Panc1 (cell line): ENCODE measurements at regions not wholly inside any gene's neighbourhood (a gene's known extent, or its start where the extent isn't known, plus 50 kb on each side); places are given as distances from the start of the nearest gene placed in this dataset.

Experiments
- POLR2AphosphoS5 ChIP-seq: IDR thresholded peaks from 2 replicates; pipeline ENCODE4 v1.6.1; 2012; ENCODE audit warnings: mild to moderate bottlenecking, low read depth, low read length, moderate library complexity
- TF ChIP-seq, protein P1 (sequence below): fragments of 450-650 bp; IDR thresholded peaks from 2 replicates; pipeline ENCODE4 v1.5.1; 2017; ENCODE audit warnings: mild to moderate bottlenecking

DNA sequence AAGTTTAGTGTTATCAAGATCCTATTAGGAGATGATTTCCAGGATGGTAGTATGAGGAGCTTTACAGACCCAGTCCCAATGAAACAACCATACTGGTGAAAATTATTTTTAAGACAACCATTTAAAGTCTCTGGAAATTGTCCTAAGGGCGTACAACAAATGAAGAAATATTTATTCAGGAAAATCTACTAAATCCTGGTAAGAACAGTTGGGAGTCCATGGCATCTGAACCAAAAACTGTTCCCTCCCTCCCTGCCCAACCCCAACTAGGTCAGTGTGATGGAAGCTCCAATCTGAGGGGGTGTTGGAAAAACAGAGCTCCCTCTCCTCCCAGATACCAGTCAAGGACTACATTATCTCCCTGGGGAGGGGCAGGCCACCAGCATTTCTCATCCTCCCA is 74.7 kb upstream of the MKLN1 start:
- TF ChIP-seq, protein P1, sequence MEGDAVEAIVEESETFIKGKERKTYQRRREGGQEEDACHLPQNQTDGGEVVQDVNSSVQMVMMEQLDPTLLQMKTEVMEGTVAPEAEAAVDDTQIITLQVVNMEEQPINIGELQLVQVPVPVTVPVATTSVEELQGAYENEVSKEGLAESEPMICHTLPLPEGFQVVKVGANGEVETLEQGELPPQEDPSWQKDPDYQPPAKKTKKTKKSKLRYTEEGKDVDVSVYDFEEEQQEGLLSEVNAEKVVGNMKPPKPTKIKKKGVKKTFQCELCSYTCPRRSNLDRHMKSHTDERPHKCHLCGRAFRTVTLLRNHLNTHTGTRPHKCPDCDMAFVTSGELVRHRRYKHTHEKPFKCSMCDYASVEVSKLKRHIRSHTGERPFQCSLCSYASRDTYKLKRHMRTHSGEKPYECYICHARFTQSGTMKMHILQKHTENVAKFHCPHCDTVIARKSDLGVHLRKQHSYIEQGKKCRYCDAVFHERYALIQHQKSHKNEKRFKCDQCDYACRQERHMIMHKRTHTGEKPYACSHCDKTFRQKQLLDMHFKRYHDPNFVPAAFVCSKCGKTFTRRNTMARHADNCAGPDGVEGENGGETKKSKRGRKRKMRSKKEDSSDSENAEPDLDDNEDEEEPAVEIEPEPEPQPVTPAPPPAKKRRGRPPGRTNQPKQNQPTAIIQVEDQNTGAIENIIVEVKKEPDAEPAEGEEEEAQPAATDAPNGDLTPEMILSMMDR = no peak
- TF ChIP-seq POLR2AphosphoS5 = no peak
